ENCODE measurements at regions not wholly inside any gene's neighbourhood (a gene's known extent, or its start where the extent isn't known, plus 50 kb on each side); places are given as distances from the start of the nearest gene placed in this dataset.

- no peak for TF ChIP-seq EZH2phosphoT487 (IDR thresholded peaks at IDR 0.05; ENCODE audit: insufficient read depth, low read depth)
- no peak for TF ChIP-seq EZH2 (IDR thresholded peaks at IDR 0.05; ENCODE audit: insufficient read depth, poor library complexity, severe bottlenecking)
These were observed 577.7 kb downstream of the SLC16A7 start for GRCh38 chr12:60173224-60174170.
